NCI-H128 (cell line): ENCODE measurements at regions not wholly inside any gene's neighbourhood (a gene's known extent, or its start where the extent isn't known, plus 50 kb on each side); places are given as distances from the start of the nearest gene placed in this dataset.

Source experiments
- DNase-seq: peaks from one replicate; lab custom pipeline; 2025; ENCODE audit not compliant: unreplicated experiment; lab: John Stamatoyannopoulos, UW

DNA sequence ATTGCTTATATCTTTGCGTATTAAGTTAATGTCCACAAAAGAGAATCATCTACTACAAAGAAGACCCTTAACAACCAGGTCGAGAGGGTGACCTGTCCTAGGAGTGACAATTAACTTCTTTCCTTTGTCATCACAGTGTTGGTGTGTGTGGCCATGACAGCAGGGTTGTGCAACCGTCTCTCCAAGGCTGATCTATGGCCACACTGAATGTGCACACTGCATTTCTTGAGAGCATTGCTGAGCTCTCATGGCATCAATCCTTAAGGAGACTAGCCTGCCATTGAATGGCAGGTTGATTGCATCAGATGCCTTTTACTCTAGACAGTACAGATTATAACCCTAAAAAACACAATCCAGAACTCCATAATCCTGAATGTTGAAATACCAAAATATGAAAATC is 86.5 kb upstream of the OLFM3 start:
- DNase-seq, result no peak

DNA sequence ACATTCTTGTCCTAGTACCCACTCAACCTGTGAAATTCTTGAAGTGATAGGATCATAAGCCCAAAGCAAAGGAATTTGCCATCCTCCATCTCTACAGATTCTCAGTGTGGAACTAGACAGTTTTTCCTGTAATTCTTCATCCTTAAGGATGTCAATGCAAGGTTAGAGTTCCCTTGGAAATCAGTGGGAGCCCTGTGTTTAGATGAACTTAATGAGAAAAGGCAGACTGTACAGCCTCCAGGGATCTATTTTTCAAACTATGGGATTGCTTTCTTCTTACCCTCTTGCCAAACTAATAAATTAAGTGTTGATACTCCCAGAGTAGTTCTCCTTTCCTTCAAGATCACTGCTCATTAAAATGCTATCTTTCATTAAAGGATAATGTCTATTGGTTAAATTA is 78.1 kb upstream of the OLFM3 start:
- no peak for DNase-seq

- DNase-seq, result no peak
Observed at GRCh38 chr1:102071451-102071850, 74.7 kb upstream of the OLFM3 start.

DNA sequence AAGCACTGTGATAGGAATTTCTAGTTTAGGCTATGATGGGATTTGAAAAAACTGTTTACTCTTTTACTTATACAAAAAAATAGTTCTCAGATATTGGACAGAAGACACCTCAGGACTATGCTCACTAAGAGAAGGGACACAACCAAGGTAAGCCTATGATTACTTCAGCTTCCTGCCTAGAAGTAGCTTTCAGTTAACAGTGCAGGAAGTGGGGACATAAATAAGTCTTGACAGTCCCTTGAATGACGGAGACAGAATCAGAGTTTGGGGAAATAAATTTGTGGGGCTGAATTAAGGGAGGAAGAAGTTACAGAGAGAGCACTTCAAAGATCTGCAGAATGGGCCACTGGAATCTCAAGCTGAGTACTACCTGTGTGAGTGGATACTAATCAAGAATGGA is 53.8 kb upstream of the OLFM3 start:
- DNase-seq, result no peak

GRCh38 chr1:102047724-102048123 is 51.0 kb upstream of the OLFM3 start:
- DNase-seq, result no peak
